ENCODE measurements at regions not wholly inside any gene's neighbourhood (a gene's known extent, or its start where the extent isn't known, plus 50 kb on each side); places are given as distances from the start of the nearest gene placed in this dataset.

DNA sequence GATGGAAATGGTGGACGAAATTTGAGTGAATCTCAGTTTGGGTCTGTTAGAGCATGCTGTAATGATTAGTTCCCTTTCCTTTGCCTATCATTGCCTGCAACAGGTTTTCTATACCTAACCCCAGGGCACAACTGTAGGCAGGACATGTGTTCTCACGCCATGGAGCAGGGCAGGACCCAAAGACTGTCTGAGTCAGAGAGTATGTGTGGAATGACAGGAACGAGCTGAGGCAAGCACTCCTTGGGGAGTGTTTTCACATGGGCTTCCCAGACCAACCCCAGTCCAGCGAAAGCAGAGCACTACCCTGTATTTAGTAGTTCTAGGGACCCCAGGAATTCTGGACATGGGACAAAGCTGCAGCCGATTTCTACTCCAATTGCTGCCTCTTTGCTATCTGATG is 234.2 kb downstream of the HACE1 start (continued):
- TF ChIP-seq, protein P1, sequence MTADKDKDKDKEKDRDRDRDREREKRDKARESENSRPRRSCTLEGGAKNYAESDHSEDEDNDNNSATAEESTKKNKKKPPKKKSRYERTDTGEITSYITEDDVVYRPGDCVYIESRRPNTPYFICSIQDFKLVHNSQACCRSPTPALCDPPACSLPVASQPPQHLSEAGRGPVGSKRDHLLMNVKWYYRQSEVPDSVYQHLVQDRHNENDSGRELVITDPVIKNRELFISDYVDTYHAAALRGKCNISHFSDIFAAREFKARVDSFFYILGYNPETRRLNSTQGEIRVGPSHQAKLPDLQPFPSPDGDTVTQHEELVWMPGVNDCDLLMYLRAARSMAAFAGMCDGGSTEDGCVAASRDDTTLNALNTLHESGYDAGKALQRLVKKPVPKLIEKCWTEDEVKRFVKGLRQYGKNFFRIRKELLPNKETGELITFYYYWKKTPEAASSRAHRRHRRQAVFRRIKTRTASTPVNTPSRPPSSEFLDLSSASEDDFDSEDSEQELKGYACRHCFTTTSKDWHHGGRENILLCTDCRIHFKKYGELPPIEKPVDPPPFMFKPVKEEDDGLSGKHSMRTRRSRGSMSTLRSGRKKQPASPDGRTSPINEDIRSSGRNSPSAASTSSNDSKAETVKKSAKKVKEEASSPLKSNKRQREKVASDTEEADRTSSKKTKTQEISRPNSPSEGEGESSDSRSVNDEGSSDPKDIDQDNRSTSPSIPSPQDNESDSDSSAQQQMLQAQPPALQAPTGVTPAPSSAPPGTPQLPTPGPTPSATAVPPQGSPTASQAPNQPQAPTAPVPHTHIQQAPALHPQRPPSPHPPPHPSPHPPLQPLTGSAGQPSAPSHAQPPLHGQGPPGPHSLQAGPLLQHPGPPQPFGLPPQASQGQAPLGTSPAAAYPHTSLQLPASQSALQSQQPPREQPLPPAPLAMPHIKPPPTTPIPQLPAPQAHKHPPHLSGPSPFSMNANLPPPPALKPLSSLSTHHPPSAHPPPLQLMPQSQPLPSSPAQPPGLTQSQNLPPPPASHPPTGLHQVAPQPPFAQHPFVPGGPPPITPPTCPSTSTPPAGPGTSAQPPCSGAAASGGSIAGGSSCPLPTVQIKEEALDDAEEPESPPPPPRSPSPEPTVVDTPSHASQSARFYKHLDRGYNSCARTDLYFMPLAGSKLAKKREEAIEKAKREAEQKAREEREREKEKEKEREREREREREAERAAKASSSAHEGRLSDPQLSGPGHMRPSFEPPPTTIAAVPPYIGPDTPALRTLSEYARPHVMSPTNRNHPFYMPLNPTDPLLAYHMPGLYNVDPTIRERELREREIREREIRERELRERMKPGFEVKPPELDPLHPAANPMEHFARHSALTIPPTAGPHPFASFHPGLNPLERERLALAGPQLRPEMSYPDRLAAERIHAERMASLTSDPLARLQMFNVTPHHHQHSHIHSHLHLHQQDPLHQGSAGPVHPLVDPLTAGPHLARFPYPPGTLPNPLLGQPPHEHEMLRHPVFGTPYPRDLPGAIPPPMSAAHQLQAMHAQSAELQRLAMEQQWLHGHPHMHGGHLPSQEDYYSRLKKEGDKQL (CRISPR knock-in tag; IDR thresholded peaks at IDR 0.05; ENCODE audit: borderline replicate concordance) = no peak
- TF ChIP-seq, protein P2, sequence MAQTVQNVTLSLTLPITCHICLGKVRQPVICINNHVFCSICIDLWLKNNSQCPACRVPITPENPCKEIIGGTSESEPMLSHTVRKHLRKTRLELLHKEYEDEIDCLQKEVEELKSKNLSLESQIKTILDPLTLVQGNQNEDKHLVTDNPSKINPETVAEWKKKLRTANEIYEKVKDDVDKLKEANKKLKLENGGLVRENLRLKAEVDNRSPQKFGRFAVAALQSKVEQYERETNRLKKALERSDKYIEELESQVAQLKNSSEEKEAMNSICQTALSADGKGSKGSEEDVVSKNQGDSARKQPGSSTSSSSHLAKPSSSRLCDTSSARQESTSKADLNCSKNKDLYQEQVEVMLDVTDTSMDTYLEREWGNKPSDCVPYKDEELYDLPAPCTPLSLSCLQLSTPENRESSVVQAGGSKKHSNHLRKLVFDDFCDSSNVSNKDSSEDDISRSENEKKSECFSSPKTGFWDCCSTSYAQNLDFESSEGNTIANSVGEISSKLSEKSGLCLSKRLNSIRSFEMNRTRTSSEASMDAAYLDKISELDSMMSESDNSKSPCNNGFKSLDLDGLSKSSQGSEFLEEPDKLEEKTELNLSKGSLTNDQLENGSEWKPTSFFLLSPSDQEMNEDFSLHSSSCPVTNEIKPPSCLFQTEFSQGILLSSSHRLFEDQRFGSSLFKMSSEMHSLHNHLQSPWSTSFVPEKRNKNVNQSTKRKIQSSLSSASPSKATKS (CRISPR knock-in tag; IDR thresholded peaks at IDR 0.05) = no peak
- no peak for TF ChIP-seq MCM7 (IDR thresholded peaks at IDR 0.05)
- no peak for TF ChIP-seq HDAC8 (tag; IDR thresholded peaks at IDR 0.05)
- no peak for TF ChIP-seq ZFP30 (CRISPR knock-in tag; IDR thresholded peaks at IDR 0.05; ENCODE audit: borderline replicate concordance)
- no peak for TF ChIP-seq HMG20A (CRISPR knock-in tag; conservative IDR thresholded peaks at IDR 0.05)
- TF ChIP-seq ZNF3 (CRISPR knock-in tag; IDR thresholded peaks at IDR 0.05) = no peak
- no peak for TF ChIP-seq GABPB1 (CRISPR knock-in tag; IDR thresholded peaks at IDR 0.05)
- TF ChIP-seq SRSF1 (IDR thresholded peaks at IDR 0.05; ENCODE audit: low read depth, low read length) = no peak
- TF ChIP-seq FOXA3 (CRISPR knock-in tag; conservative IDR thresholded peaks at IDR 0.05 in 1 of 2, IDR thresholded peaks at IDR 0.05 in 1 of 2) = no peak
- no peak for TF ChIP-seq POLR2AphosphoS5 (IDR thresholded peaks at IDR 0.05; ENCODE audit: control insufficient read depth, insufficient read depth, low read depth, low read length)
